HepG2 (cell line): ENCODE measurements at regions not wholly inside any gene's neighbourhood (a gene's known extent, or its start where the extent isn't known, plus 50 kb on each side); places are given as distances from the start of the nearest gene placed in this dataset.

Experiments used
- DNMT3B ChIP-seq: conservative IDR thresholded peaks from 2 replicates; pipeline ENCODE4 v1.6.1; 2016; ENCODE audit warnings: missing biosample characterization, control low read depth
- FOXK2 ChIP-seq: fragments of 450-650 bp; IDR thresholded peaks from 2 replicates; pipeline ENCODE4 v1.6.1; 2016
- KAT7 ChIP-seq: IDR thresholded peaks from 2 replicates; pipeline ENCODE4 v1.6.1; 2018; ENCODE audit warnings: borderline replicate concordance, missing compliant biosample characterization
- KMT2B ChIP-seq: IDR thresholded peaks from 2 replicates; pipeline ENCODE4 v1.6.1; 2016; ENCODE audit warnings: missing genetic modification reagents, missing compliant biosample characterization
- MAF1 ChIP-seq: sonication (generic); formaldehyde crosslinking; IDR thresholded peaks from 2 replicates; pipeline ENCODE4 v1.5.0; 2020; ENCODE audit warnings: missing genetic modification reagents, borderline replicate concordance
- MAZ ChIP-seq, 2 experiments: sonication (generic) in 1 of 2; formaldehyde crosslinking in 1 of 2; IDR thresholded peaks; 2 replicates each; pipeline versions ENCODE4 v1.5.0 to v1.6.1; 2012 to 2020; ENCODE audit warnings: low read depth in 2 of 2, mild to moderate bottlenecking in 2 of 2, borderline replicate concordance in 1 of 2, improper control_type of control experiment in 1 of 2, low read length in 1 of 2, missing genetic modification reagents in 1 of 2, moderate library complexity in 1 of 2
- MED8 ChIP-seq: sonication (generic); formaldehyde crosslinking; IDR thresholded peaks from 2 replicates; pipeline ENCODE4 v1.8.1; 2023; ENCODE audit warnings: mild to moderate bottlenecking, missing genetic modification reagents; ENCODE audit not compliant: insufficient replicate concordance
- MTA1 ChIP-seq: sonication (generic); formaldehyde crosslinking; IDR thresholded peaks from 2 replicates; pipeline ENCODE4 v1.4.0; 2020; ENCODE audit warnings: missing genetic modification reagents, mild to moderate bottlenecking, borderline replicate concordance
- NFE2L1 ChIP-seq: sonication (generic); formaldehyde crosslinking; IDR thresholded peaks from 2 replicates; pipeline ENCODE4 v1.4.0; 2020; ENCODE audit warnings: missing genetic modification reagents, mild to moderate bottlenecking, borderline replicate concordance
- PAF1 ChIP-seq: IDR thresholded peaks from 2 replicates; pipeline ENCODE4 v1.6.1; 2016; ENCODE audit warnings: missing genetic modification reagents, missing compliant biosample characterization
- RBFOX2 ChIP-seq: fragments of 200-400 bp; formaldehyde crosslinking; IDR thresholded peaks from 2 replicates; pipeline ENCODE4 v1.6.1; 2017; ENCODE audit warnings: low read depth, mild to moderate bottlenecking, low read length
- TCF12 ChIP-seq, 2 experiments: fragments of 450-650 bp in 1 of 2; sonication (generic) in 1 of 2; formaldehyde crosslinking in 1 of 2; IDR thresholded peaks; 2 replicates each; pipeline versions ENCODE4 v1.6.1 to v1.8.0; 2017 to 2022; ENCODE audit warnings: antibody characterized with exemption in 1 of 2, mild to moderate bottlenecking in 1 of 2, missing genetic modification reagents in 1 of 2, moderate library complexity in 1 of 2
- ZBTB4 ChIP-seq: sonication (generic); formaldehyde crosslinking; IDR thresholded peaks from 2 replicates; pipeline ENCODE4 v1.4.0; 2020; ENCODE audit warnings: missing genetic modification reagents, mild to moderate bottlenecking, borderline replicate concordance
- ZKSCAN8 ChIP-seq: IDR thresholded peaks from 2 replicates; pipeline ENCODE4 v1.6.1; 2016; ENCODE audit warnings: borderline replicate concordance, missing genetic modification reagents, missing compliant biosample characterization
- ZNF24 ChIP-seq: fragments of 450-650 bp; IDR thresholded peaks from 2 replicates; pipeline ENCODE4 v1.6.1; 2017; ENCODE audit warnings: antibody characterized with exemption, mild to moderate bottlenecking
- ZNF274 ChIP-seq: sonication (generic); formaldehyde crosslinking; IDR thresholded peaks from 2 replicates; pipeline ENCODE4 v1.5.1; 2020; ENCODE audit warnings: mild to moderate bottlenecking, missing genetic modification reagents
- ZNF292 ChIP-seq: sonication (generic); formaldehyde crosslinking; IDR thresholded peaks from 2 replicates; pipeline ENCODE4 v1.8.1; 2022; ENCODE audit warnings: mild to moderate bottlenecking, low read depth, missing genetic modification reagents, borderline replicate concordance
- ZNF570 ChIP-seq: sonication (generic); formaldehyde crosslinking; IDR thresholded peaks from 2 replicates; pipeline ENCODE4 v1.4.0; 2020; ENCODE audit warnings: mild to moderate bottlenecking, missing genetic modification reagents, borderline replicate concordance
- ZNF616 ChIP-seq: sonication (generic); formaldehyde crosslinking; IDR thresholded peaks from 2 replicates; pipeline ENCODE4 v1.5.0; 2020; ENCODE audit warnings: low read depth, mild to moderate bottlenecking, missing genetic modification reagents
- ZNF768 ChIP-seq: sonication (generic); formaldehyde crosslinking; IDR thresholded peaks from 2 replicates; pipeline ENCODE4 v1.4.0; 2020; ENCODE audit warnings: missing genetic modification reagents
- ZNF775 ChIP-seq: sonication (generic); formaldehyde crosslinking; IDR thresholded peaks from 2 replicates; pipeline ENCODE4 v1.4.0; 2020; ENCODE audit warnings: missing genetic modification reagents, mild to moderate bottlenecking, moderate library complexity, borderline replicate concordance
- TF ChIP-seq, protein P1 (sequence below): sonication (generic); formaldehyde crosslinking; conservative IDR thresholded peaks from 2 replicates; pipeline ENCODE4 v1.4.0; 2020; ENCODE audit warnings: mild to moderate bottlenecking, missing genetic modification reagents, moderate library complexity

GRCh38 chr6:26204332-26205160 is 117.3 kb downstream of the HFE start (continued):
- TF ChIP-seq NFE2L1 (CRISPR knock-in tag) (no peak), ZKSCAN8 (CRISPR knock-in tag) (peak; percentile 61; the same call in 1 of the 2 replicates), MED8 (CRISPR knock-in tag) (peak; percentile 99), ZNF616 (CRISPR knock-in tag) (no peak), ZBTB4 (no peak; the same call in 1 of the 2 replicates), KMT2B (CRISPR knock-in tag) (peak; percentile 61), MAZ (IDR thresholded peaks at IDR 0.05; ENCODE audit: borderline replicate concordance, low read depth, low read length) (no peak), MAZ (CRISPR knock-in tag; IDR thresholded peaks at IDR 0.05; ENCODE audit: low read depth) (peak; percentile 50), TCF12 (IDR thresholded peaks at IDR 0.05) (no peak), TCF12 (CRISPR knock-in tag; IDR thresholded peaks at IDR 0.05) (peak; percentile 89; the same call in 1 of the 2 replicates), RBFOX2 (peak; percentile 95), PAF1 (CRISPR knock-in tag) (peak; percentile 65), ZNF24 (no peak), ZNF768 (peak; percentile 60; the same call in 1 of the 2 replicates), DNMT3B (CRISPR knock-in tag) (peak; percentile 94), ZNF775 (CRISPR knock-in tag) (no peak), ZNF274 (CRISPR knock-in tag) (peak; percentile 81), KAT7 (CRISPR knock-in tag) (0 out of 2 replicates have a peak, but pooled peaks have one; percentile 47), FOXK2 (no peak), ZNF570 (peak; percentile 28; the same call in 1 of the 2 replicates), ZNF292 (0 out of 2 replicates have a peak, but pooled peaks have one; percentile 38), MTA1 (peak; percentile 52; the same call in 1 of the 2 replicates), MAF1 (no peak)
- TF ChIP-seq, protein P1, sequence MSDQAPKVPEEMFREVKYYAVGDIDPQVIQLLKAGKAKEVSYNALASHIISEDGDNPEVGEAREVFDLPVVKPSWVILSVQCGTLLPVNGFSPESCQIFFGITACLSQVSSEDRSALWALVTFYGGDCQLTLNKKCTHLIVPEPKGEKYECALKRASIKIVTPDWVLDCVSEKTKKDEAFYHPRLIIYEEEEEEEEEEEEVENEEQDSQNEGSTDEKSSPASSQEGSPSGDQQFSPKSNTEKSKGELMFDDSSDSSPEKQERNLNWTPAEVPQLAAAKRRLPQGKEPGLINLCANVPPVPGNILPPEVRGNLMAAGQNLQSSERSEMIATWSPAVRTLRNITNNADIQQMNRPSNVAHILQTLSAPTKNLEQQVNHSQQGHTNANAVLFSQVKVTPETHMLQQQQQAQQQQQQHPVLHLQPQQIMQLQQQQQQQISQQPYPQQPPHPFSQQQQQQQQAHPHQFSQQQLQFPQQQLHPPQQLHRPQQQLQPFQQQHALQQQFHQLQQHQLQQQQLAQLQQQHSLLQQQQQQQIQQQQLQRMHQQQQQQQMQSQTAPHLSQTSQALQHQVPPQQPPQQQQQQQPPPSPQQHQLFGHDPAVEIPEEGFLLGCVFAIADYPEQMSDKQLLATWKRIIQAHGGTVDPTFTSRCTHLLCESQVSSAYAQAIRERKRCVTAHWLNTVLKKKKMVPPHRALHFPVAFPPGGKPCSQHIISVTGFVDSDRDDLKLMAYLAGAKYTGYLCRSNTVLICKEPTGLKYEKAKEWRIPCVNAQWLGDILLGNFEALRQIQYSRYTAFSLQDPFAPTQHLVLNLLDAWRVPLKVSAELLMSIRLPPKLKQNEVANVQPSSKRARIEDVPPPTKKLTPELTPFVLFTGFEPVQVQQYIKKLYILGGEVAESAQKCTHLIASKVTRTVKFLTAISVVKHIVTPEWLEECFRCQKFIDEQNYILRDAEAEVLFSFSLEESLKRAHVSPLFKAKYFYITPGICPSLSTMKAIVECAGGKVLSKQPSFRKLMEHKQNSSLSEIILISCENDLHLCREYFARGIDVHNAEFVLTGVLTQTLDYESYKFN, result no peak
